H1 (cell line): ENCODE measurements at regions not wholly inside any gene's neighbourhood (a gene's known extent, or its start where the extent isn't known, plus 50 kb on each side); places are given as distances from the start of the nearest gene placed in this dataset.

ENCODE experiments used
- BCL11A ChIP-seq, 2 experiments: IDR thresholded peaks; one replicate each; pipeline ENCODE4 v1.6.1; 2011; ENCODE audit warnings: low read depth in 2 of 2, low read length in 2 of 2, mild to moderate bottlenecking in 2 of 2
- CHD7 ChIP-seq: fragments of 300-600 bp; sonication (generic); IDR thresholded peaks from 2 replicates; pipeline ENCODE4 v1.7.1; 2012; ENCODE audit warnings: low read length, moderate library complexity, mild to moderate bottlenecking, inconsistent platforms; ENCODE audit not compliant: insufficient replicate concordance
- KDM1A ChIP-seq: fragments of 200-600, 300-600 bp; sonication (generic); IDR thresholded peaks from 2 replicates; pipeline ENCODE4 v1.7.1; 2016; ENCODE audit warnings: mild to moderate bottlenecking, low read length, borderline replicate concordance
- KDM5A ChIP-seq: fragments of 200-600 bp; IDR thresholded peaks from 2 replicates; pipeline ENCODE4 v1.7.1; 2012; ENCODE audit warnings: mild to moderate bottlenecking, low read length, inconsistent platforms, mixed read lengths
- POLR2A ChIP-seq, 2 experiments: IDR thresholded peaks; 1 replicate in 1 of 2; 2 replicates in 1 of 2; pipeline ENCODE4 v1.6.1; 2011; ENCODE audit warnings: low read depth in 2 of 2, low read length in 2 of 2, mild to moderate bottlenecking in 2 of 2; ENCODE audit errors: control extremely low read depth in 1 of 2
- SP1 ChIP-seq: IDR thresholded peaks from 2 replicates; pipeline ENCODE4 v1.6.1; 2011; ENCODE audit warnings: low read depth, low read length
- SUZ12 ChIP-seq: fragments of 200-600 bp; sonication (generic); IDR thresholded peaks from 2 replicates; pipeline ENCODE4 v1.6.1; 2012; ENCODE audit warnings: mild to moderate bottlenecking, inconsistent platforms, low read length, moderate library complexity, mixed read lengths
- TAF1 ChIP-seq: IDR thresholded peaks from 2 replicates; pipeline ENCODE4 v1.6.1; 2011; ENCODE audit warnings: mild to moderate bottlenecking, low read depth, low read length
- TCF12 ChIP-seq: IDR thresholded peaks from 2 replicates; pipeline ENCODE4 v1.6.1; 2011; ENCODE audit warnings: low read depth, mild to moderate bottlenecking, low read length

- TF ChIP-seq CHD7 (no peak), POLR2A (IDR thresholded peaks at IDR 0.05; ENCODE audit: control extremely low read depth in 1 of 2, low read depth in 2 of 2, low read length in 2 of 2) (no peak), BCL11A (IDR thresholded peaks at IDR 0.05; ENCODE audit: low read depth in 2 of 2, low read length in 2 of 2) (no peak), TAF1 (no peak), KDM1A (no peak), KDM5A (no peak), SUZ12 (no peak), SP1 (no peak), TCF12 (no peak)
These were observed 61.9 kb downstream of the DDIT4L start (continued) for GRCh38 chr4:100128338-100128737.
